Tibial nerve (tissue), 4 donors: ENCODE measurements at regions not wholly inside any gene's neighbourhood (a gene's known extent, or its start where the extent isn't known, plus 50 kb on each side); places are given as distances from the start of the nearest gene placed in this dataset.

ENCODE experiments used
- EP300 ChIP-seq, 2 donors: sonication (generic); formaldehyde crosslinking; IDR thresholded peaks; one replicate each; pipeline ENCODE4 v1.6.1; 2017; ENCODE audit warnings: antibody characterized with exemption in 2 of 2, mild to moderate bottlenecking in 1 of 2
- TF ChIP-seq, protein P1 (sequence below), 5 experiments: fragments of 200-600 bp in 3 of 5; fragments of 450-650 bp in 2 of 5; sonication (generic) in 3 of 5; IDR thresholded peaks; one replicate each; pipeline ENCODE4 v1.5.1; 2016 to 2019; ENCODE audit warnings: antibody characterized with exemption in 5 of 5, mild to moderate bottlenecking in 3 of 5, moderate library complexity in 2 of 5

DNA sequence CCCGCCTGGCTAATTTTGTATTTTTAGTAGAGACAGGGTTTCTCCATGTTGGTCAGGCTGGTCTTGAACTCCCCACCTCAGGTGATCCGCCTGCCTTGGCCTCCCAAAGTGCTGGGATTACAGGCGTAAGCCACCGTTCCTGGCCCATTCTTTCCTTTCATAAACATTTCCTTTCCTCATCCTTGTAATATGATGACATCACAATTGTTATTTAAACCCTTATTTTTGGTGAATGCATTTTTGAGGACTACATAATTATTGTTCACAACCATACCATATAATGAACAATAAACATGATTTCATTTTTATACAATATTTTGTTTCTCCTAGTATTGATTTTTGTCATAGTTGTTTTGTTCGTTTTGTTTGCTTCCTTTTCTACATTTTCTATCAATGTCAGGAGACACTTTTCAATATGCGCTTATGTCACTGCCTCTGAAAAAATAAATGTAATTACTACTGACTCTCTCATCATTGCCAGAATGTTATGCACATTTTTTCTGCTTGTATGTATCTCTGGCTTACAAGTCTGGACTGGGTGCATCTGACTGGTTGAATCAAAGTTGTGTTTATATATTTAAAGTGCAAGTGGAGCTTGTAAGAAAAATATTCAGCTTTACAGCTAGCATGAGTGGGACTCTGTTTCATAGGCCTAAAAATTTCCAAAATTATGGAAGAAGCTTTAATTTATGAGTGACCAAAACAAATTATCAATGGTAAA, 2286.3 kb upstream of the RAG2 start:
- TF ChIP-seq, protein P1, sequence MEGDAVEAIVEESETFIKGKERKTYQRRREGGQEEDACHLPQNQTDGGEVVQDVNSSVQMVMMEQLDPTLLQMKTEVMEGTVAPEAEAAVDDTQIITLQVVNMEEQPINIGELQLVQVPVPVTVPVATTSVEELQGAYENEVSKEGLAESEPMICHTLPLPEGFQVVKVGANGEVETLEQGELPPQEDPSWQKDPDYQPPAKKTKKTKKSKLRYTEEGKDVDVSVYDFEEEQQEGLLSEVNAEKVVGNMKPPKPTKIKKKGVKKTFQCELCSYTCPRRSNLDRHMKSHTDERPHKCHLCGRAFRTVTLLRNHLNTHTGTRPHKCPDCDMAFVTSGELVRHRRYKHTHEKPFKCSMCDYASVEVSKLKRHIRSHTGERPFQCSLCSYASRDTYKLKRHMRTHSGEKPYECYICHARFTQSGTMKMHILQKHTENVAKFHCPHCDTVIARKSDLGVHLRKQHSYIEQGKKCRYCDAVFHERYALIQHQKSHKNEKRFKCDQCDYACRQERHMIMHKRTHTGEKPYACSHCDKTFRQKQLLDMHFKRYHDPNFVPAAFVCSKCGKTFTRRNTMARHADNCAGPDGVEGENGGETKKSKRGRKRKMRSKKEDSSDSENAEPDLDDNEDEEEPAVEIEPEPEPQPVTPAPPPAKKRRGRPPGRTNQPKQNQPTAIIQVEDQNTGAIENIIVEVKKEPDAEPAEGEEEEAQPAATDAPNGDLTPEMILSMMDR (IDR thresholded peaks at IDR 0.05) = no peak
- TF ChIP-seq EP300 (IDR thresholded peaks at IDR 0.05) = no peak
